Heart left ventricle (tissue), 13 donors: ENCODE measurements at regions not wholly inside any gene's neighbourhood (a gene's known extent, or its start where the extent isn't known, plus 50 kb on each side); places are given as distances from the start of the nearest gene placed in this dataset.

Source experiments
- POLR2A ChIP-seq, 2 donors: fragments of 450-650 bp; IDR thresholded peaks; one replicate each; pipeline ENCODE4 v1.6.1; 2017; ENCODE audit warnings: antibody characterized with exemption in 2 of 2, mild to moderate bottlenecking in 2 of 2, moderate library complexity in 2 of 2
- TF ChIP-seq, protein P1 (sequence below), 12 donors: fragments of 200-600 bp; sonication (generic) in 4 of 12; IDR thresholded peaks; one replicate each; pipeline versions ENCODE4 v1.5.0 to v1.8.0; 2018 to 2022; ENCODE audit warnings: antibody characterized with exemption in 12 of 12, mild to moderate bottlenecking in 5 of 12
- donor health status: ischemic (EF 13 %, LVEDD 7.1; RV severe dilation, severe dysfunction).
- donor health status: DM: no; HTN: yes; CAD: no.
- donor health status: DM: no; HTN: no; CAD: no.
- donor health status: ischemic (EF 25% LVEDD 6.9; RV normal size, moderate dysfunction).
- donor health status: ischemic (EF 25% LVEDD 5.7; RV mildly dilated, moderate dysfunction).
- donor health status: ischemic (EF 35%, LVEDD 5.7; RV mildly dilated, moderate dysfunction).
- donor health status: nonischemic (EF 11% LVEDD 7.7; RV severe dilation, severe dysfunction).
- donor health status: DM: yes; HTN: yes; CAD: no.
- donor health status: PGD.
- donor health status: ischemic (EF 29% LVEDD 5.4; RV normal size, mild dysfunction).
- donor health status: nonischemic (EF 23%, LVEDD 6.1; RV moderate dilation, normal function).

DNA sequence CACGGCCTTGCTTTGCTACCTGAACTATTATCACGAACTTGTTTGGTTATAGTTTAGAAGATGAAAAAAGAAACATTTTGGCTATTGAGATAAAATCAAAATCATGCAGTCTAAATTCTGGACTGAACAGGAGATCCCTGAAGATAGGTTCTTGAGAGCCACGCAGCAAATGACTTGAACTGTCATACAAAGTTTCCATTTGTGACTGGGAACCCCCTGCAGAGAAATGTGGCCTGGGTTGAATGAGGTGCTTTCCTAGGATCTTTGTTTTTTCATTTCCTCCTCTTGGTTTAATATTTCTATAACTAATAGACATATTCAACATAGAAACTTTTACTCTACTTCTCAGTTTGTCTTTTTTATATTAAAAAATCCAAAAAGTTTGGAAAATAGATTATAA lies 184.7 kb upstream of the TRPM3 start:
- TF ChIP-seq, protein P1, sequence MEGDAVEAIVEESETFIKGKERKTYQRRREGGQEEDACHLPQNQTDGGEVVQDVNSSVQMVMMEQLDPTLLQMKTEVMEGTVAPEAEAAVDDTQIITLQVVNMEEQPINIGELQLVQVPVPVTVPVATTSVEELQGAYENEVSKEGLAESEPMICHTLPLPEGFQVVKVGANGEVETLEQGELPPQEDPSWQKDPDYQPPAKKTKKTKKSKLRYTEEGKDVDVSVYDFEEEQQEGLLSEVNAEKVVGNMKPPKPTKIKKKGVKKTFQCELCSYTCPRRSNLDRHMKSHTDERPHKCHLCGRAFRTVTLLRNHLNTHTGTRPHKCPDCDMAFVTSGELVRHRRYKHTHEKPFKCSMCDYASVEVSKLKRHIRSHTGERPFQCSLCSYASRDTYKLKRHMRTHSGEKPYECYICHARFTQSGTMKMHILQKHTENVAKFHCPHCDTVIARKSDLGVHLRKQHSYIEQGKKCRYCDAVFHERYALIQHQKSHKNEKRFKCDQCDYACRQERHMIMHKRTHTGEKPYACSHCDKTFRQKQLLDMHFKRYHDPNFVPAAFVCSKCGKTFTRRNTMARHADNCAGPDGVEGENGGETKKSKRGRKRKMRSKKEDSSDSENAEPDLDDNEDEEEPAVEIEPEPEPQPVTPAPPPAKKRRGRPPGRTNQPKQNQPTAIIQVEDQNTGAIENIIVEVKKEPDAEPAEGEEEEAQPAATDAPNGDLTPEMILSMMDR (IDR thresholded peaks at IDR 0.05), result no peak
- no peak for TF ChIP-seq POLR2A (IDR thresholded peaks at IDR 0.05)
